ENCODE measurements at regions not wholly inside any gene's neighbourhood (a gene's known extent, or its start where the extent isn't known, plus 50 kb on each side); places are given as distances from the start of the nearest gene placed in this dataset.

- intact Hi-C loops (cut with micrococcal nuclease; ENCODE audit: unreplicated experiment) (no loop called here), in situ Hi-C loops (cut with HindIII; ENCODE audit: extremely low pct_ligation_motif_present, low pct_unique_long_range_greater_than_20kb) (no loop called here)
- Histone ChIP-seq H2AFZ (ENCODE audit: low read length) (no peak overlapping the region), H4K20me1 (ENCODE audit: insufficient read depth, low read length) (no peaks in the 10 kb centered on the region), H3K9ac (ENCODE audit: insufficient read depth, low read depth, low read length) (no peak overlapping the region), H3K9me3 (ENCODE audit: low read length) (no peaks in the 10 kb centered on the region), H3K79me2 (ENCODE audit: insufficient read depth, low read length) (no peaks in the 10 kb centered on the region), H3K36me3 (replicated peaks in 1 of 2; ENCODE audit: control insufficient read depth in 1 of 2, insufficient read depth in 2 of 2, low read length in 2 of 2) (no peaks in the 10 kb centered on the region), H3K27me3 (ENCODE audit: control insufficient read depth in 1 of 2, insufficient read depth in 2 of 2, low read length in 2 of 2) (peaks cover 0 to 15% of the 10 kb centered on the region in 2 experiments; a peak in 2 of 5 replicates), H3K27ac (ENCODE audit: extremely low read length, insufficient read depth, low read length) (no peak overlapping the region), H3K4me3 (replicated peaks in 1 of 3; ENCODE audit: insufficient read depth in 1 of 3, low read depth in 2 of 3, low read length in 3 of 3) (no peak overlapping the region), H3K4me1 (ENCODE audit: insufficient read depth, low read length) (no peaks in the 10 kb centered on the region), H3K4me2 (ENCODE audit: low read depth, low read length) (no peak overlapping the region)
- FAIRE-seq, result no peak
- no TSS peak for BruUV-seq (replicated peaks)
- CTCF ChIA-PET (ENCODE audit: low intra/inter-chr PET ratio, low total read pairs), result no interaction called here
- POLR2A ChIA-PET, result no interaction called here
- ATAC-seq, result no peak
- no peak for DNase-seq (ENCODE audit: low spot score)
- TF ChIP-seq POGK (CRISPR knock-in tag; conservative IDR thresholded peaks at IDR 0.05) (no peak), MAX (IDR thresholded peaks at IDR 0.05) (no peak), ZNF614 (CRISPR knock-in tag; IDR thresholded peaks at IDR 0.05; ENCODE audit: borderline replicate concordance) (no peak), RXRB (CRISPR knock-in tag; IDR thresholded peaks at IDR 0.05; ENCODE audit: borderline replicate concordance) (no peak), ZNF619 (CRISPR knock-in tag; IDR thresholded peaks at IDR 0.05) (no peak), ZNF841 (CRISPR knock-in tag; IDR thresholded peaks at IDR 0.05; ENCODE audit: borderline replicate concordance) (no peak), ZBTB49 (CRISPR knock-in tag; IDR thresholded peaks at IDR 0.05; ENCODE audit: borderline replicate concordance) (no peak), BORCS8-MEF2B (CRISPR knock-in tag; IDR thresholded peaks at IDR 0.05) (no peak), TAF15 (IDR thresholded peaks at IDR 0.05; ENCODE audit: low read depth, low read length, poor library complexity, severe bottlenecking) (no peak)
- WGBS (ENCODE audit: low lambda C conversion rate), result 0% methylated on average over 4 of the region's 7 CpGs
These were observed 646.4 kb upstream of the MGMT start for GRCh38 chr10:128820663-128821062.

Measured in HepG2 (cell line).